SK-N-SH (cell line): ENCODE measurements at regions not wholly inside any gene's neighbourhood (a gene's known extent, or its start where the extent isn't known, plus 50 kb on each side); places are given as distances from the start of the nearest gene placed in this dataset.

Experiments
- CTCF ChIA-PET: fragments of 300-600, 350-600 bp; formaldehyde crosslinking; extraction: SDS; loops from one replicate; lab custom pipeline; 2021; lab: Yijun Ruan, JAX
- POLR2A ChIA-PET: fragments of 350-600 bp; sonication (Branson Sonifier 250); formaldehyde crosslinking; extraction: SDS; loops from one replicate; lab custom pipeline; 2020; ENCODE audit warnings: antibody characterized with exemption, inconsistent platforms; lab: Yijun Ruan, JAX
- DNase-seq: peaks from one replicate; pipeline ENCODE4 v3.0.0; 2012
- H2AFZ ChIP-seq: fragments of 200-600 bp; sonication (generic); 2 replicates; pipeline ENCODE4 v1.8.1; 2016; ENCODE audit warnings: antibody characterized with exemption, mild to moderate bottlenecking, low read depth
- H3F3A ChIP-seq: fragments of 200-600 bp; sonication (generic); replicated peaks from 2 replicates; pipeline ENCODE3; 2016; ENCODE audit warnings: antibody characterized with exemption, mild to moderate bottlenecking; ENCODE audit not compliant: insufficient read depth
- H3K27ac ChIP-seq, 2 experiments: fragments of 200-500 bp in 1 of 2; fragments of 200-600 bp in 1 of 2; sonication (Bioruptor generic) in 1 of 2; sonication (generic), shearing (Covaris generic) in 1 of 2; 2 replicates each; pipeline versions ENCODE4 v1.5.1 to v1.6.1; 2014 to 2016; ENCODE audit warnings: low read depth in 2 of 2, inconsistent platforms in 1 of 2, low read length in 1 of 2, mild to moderate bottlenecking in 1 of 2, mixed read lengths in 1 of 2
- H3K27me3 ChIP-seq: fragments of 200-600 bp; sonication (generic), shearing (Covaris generic); 2 replicates; pipeline ENCODE4 v1.6.1; 2016; ENCODE audit warnings: mixed run types; ENCODE audit not compliant: insufficient read depth
- H3K36me3 ChIP-seq, 2 experiments: fragments of 200-500 bp in 1 of 2; fragments of 200-600 bp in 1 of 2; sonication (Bioruptor generic) in 1 of 2; sonication (generic) in 1 of 2; replicated peaks in 1 of 2; 2 replicates each; pipeline versions ENCODE3 to v1.5.1; 2014 to 2016; ENCODE audit warnings: low read length in 1 of 2, mild to moderate bottlenecking in 1 of 2; ENCODE audit not compliant: insufficient read depth in 2 of 2, control insufficient read depth in 1 of 2
- H3K4me1 ChIP-seq, 2 experiments: fragments of 200-500 bp in 1 of 2; fragments of 200-600 bp in 1 of 2; sonication (Bioruptor generic) in 1 of 2; sonication (generic), shearing (Covaris generic) in 1 of 2; 2 replicates each; pipeline versions ENCODE4 v1.5.1 to v1.6.1; 2014 to 2016; ENCODE audit warnings: low read depth in 1 of 2, low read length in 1 of 2, mixed run types in 1 of 2; ENCODE audit not compliant: insufficient read depth in 2 of 2, control insufficient read depth in 1 of 2
- H3K4me2 ChIP-seq: fragments of 200-600 bp; sonication (generic), shearing (Covaris generic); 2 replicates; pipeline ENCODE4 v1.6.1; 2017; ENCODE audit warnings: mixed run types
- H3K4me3 ChIP-seq, 2 experiments: fragments of 200-500 bp in 1 of 2; fragments of 200-600 bp in 1 of 2; sonication (Bioruptor generic) in 1 of 2; sonication (generic), shearing (Covaris generic) in 1 of 2; 2 replicates each; pipeline versions ENCODE4 v1.5.1 to v1.8.1; 2014 to 2016; ENCODE audit warnings: low read depth in 2 of 2, inconsistent platforms in 1 of 2, low read length in 1 of 2, mild to moderate bottlenecking in 1 of 2, mixed read lengths in 1 of 2, moderate library complexity in 1 of 2
- H3K79me2 ChIP-seq: fragments of 200-600 bp; sonication (generic); 2 replicates; pipeline ENCODE4 v1.8.1; 2017; ENCODE audit warnings: mild to moderate bottlenecking; ENCODE audit not compliant: insufficient read depth
- H3K9ac ChIP-seq: fragments of 200-600 bp; sonication (generic); 2 replicates; pipeline ENCODE4 v1.6.1; 2017; ENCODE audit warnings: mixed run types
- H3K9me2 ChIP-seq: fragments of 200-600 bp; sonication (generic); 2 replicates; pipeline ENCODE4 v1.6.1; 2017; ENCODE audit warnings: mixed run types
- H3K9me3 ChIP-seq: fragments of 200-600 bp; sonication (generic); 2 replicates; pipeline ENCODE4 v1.6.1; 2017; ENCODE audit warnings: mixed run types, mild to moderate bottlenecking, moderate library complexity
- H4K20me1 ChIP-seq: fragments of 200-600 bp; sonication (generic); 2 replicates; pipeline ENCODE4 v1.6.1; 2017; ENCODE audit warnings: mild to moderate bottlenecking, mixed run types; ENCODE audit not compliant: insufficient read depth
- CHD2 ChIP-seq: fragments of 150-350 bp; IDR thresholded peaks from 2 replicates; pipeline ENCODE4 v1.6.1; 2018; ENCODE audit warnings: low read length; ENCODE audit not compliant: partially characterized antibody
- EP300 ChIP-seq, 2 experiments: IDR thresholded peaks; 2 replicates each; pipeline versions ENCODE4 v1.4.0 to v1.6.1; 2012; ENCODE audit warnings: borderline replicate concordance in 1 of 2, low read depth in 1 of 2, low read length in 1 of 2
- FOSL2 ChIP-seq: IDR thresholded peaks from 2 replicates; pipeline ENCODE4 v1.4.0; 2012; ENCODE audit warnings: low read depth, mild to moderate bottlenecking, moderate library complexity, borderline replicate concordance
- FOXM1 ChIP-seq: IDR thresholded peaks from 2 replicates; pipeline ENCODE4 v1.4.0; 2012; ENCODE audit warnings: low read depth, mild to moderate bottlenecking
- GATA2 ChIP-seq: sonication (generic); formaldehyde crosslinking; IDR thresholded peaks from 2 replicates; pipeline ENCODE4 v1.5.0; 2020; ENCODE audit warnings: mild to moderate bottlenecking, missing genetic modification reagents
- JUND ChIP-seq: IDR thresholded peaks from 2 replicates; pipeline ENCODE4 v1.4.0; 2012
- NRF1 ChIP-seq: IDR thresholded peaks from 2 replicates; pipeline ENCODE4 v1.6.1; 2012; ENCODE audit warnings: low read depth, mild to moderate bottlenecking, low read length
- POLR2AphosphoS5 ChIP-seq: IDR thresholded peaks from 2 replicates; pipeline ENCODE4 v1.6.1; 2012; ENCODE audit warnings: low read depth, low read length
- RAD21 ChIP-seq: IDR thresholded peaks from 2 replicates; pipeline ENCODE4 v1.6.1; 2012; ENCODE audit warnings: mild to moderate bottlenecking, low read length
- RFX5 ChIP-seq: IDR thresholded peaks from 2 replicates; pipeline ENCODE4 v1.6.1; 2012; ENCODE audit warnings: mild to moderate bottlenecking, improper control_type of control experiment, low read length
- RXRA ChIP-seq: IDR thresholded peaks from 2 replicates; pipeline ENCODE4 v1.4.0; 2012; ENCODE audit warnings: low read depth, mild to moderate bottlenecking, borderline replicate concordance
- SMC3 ChIP-seq: IDR thresholded peaks from 2 replicates; pipeline ENCODE4 v1.6.1; 2012; ENCODE audit warnings: low read depth, low read length, improper control_type of control experiment
- ZBTB33 ChIP-seq: IDR thresholded peaks from 2 replicates; pipeline ENCODE4 v1.4.0; 2012; ENCODE audit warnings: low read depth, borderline replicate concordance
- WGBS: methylation state at CpG from one replicate; pipeline ENCODE4 v1.1.6; 2017; ENCODE audit warnings: low lambda C conversion rate; 5-methylcytosine and 5-hydroxymethylcytosine counted together
- TF ChIP-seq, protein P1 (sequence below): IDR thresholded peaks from 2 replicates; pipeline ENCODE4 v1.4.0; 2012; ENCODE audit warnings: low read depth
- TF ChIP-seq, protein P2 (sequence below): fragments of 150-350 bp; IDR thresholded peaks from 2 replicates; pipeline ENCODE4 v1.6.1; 2017; ENCODE audit warnings: antibody characterized with exemption, low read length, low read depth, borderline replicate concordance
- TF ChIP-seq, protein P3 (sequence below): fragments of 200-600 bp; sonication (generic); IDR thresholded peaks from 2 replicates; pipeline ENCODE4 v1.6.1; 2017; ENCODE audit warnings: antibody characterized with exemption, mild to moderate bottlenecking, moderate library complexity
- TF ChIP-seq, protein P4 (sequence below): IDR thresholded peaks from 2 replicates; pipeline ENCODE4 v1.4.0; 2012; ENCODE audit warnings: low read depth, borderline replicate concordance

- H3K4me1 ChIP-seq = no peaks in the 10 kb centered on the region
- TF ChIP-seq, protein P1, sequence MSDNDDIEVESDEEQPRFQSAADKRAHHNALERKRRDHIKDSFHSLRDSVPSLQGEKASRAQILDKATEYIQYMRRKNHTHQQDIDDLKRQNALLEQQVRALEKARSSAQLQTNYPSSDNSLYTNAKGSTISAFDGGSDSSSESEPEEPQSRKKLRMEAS = no peak
- TF ChIP-seq RXRA = no peak
- TF ChIP-seq EP300 (IDR thresholded peaks at IDR 0.05; ENCODE audit: borderline replicate concordance in 1 of 2, low read depth in 1 of 2, low read length in 1 of 2) = no peak
- TF ChIP-seq FOXM1 = no peak
- TF ChIP-seq, protein P2, sequence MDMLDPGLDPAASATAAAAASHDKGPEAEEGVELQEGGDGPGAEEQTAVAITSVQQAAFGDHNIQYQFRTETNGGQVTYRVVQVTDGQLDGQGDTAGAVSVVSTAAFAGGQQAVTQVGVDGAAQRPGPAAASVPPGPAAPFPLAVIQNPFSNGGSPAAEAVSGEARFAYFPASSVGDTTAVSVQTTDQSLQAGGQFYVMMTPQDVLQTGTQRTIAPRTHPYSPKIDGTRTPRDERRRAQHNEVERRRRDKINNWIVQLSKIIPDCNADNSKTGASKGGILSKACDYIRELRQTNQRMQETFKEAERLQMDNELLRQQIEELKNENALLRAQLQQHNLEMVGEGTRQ = no peak
- TF ChIP-seq JUND = no peak
- TF ChIP-seq FOSL2 = no peak
- TF ChIP-seq RFX5 = no peak
- no peak for TF ChIP-seq POLR2AphosphoS5
- no peak for TF ChIP-seq SMC3
- TF ChIP-seq CHD2 = no peak
- TF ChIP-seq RAD21 = no peak
- no peak for TF ChIP-seq ZBTB33
- TF ChIP-seq, protein P3, sequence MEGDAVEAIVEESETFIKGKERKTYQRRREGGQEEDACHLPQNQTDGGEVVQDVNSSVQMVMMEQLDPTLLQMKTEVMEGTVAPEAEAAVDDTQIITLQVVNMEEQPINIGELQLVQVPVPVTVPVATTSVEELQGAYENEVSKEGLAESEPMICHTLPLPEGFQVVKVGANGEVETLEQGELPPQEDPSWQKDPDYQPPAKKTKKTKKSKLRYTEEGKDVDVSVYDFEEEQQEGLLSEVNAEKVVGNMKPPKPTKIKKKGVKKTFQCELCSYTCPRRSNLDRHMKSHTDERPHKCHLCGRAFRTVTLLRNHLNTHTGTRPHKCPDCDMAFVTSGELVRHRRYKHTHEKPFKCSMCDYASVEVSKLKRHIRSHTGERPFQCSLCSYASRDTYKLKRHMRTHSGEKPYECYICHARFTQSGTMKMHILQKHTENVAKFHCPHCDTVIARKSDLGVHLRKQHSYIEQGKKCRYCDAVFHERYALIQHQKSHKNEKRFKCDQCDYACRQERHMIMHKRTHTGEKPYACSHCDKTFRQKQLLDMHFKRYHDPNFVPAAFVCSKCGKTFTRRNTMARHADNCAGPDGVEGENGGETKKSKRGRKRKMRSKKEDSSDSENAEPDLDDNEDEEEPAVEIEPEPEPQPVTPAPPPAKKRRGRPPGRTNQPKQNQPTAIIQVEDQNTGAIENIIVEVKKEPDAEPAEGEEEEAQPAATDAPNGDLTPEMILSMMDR = no peak
- no peak for TF ChIP-seq NRF1
- TF ChIP-seq, protein P4, sequence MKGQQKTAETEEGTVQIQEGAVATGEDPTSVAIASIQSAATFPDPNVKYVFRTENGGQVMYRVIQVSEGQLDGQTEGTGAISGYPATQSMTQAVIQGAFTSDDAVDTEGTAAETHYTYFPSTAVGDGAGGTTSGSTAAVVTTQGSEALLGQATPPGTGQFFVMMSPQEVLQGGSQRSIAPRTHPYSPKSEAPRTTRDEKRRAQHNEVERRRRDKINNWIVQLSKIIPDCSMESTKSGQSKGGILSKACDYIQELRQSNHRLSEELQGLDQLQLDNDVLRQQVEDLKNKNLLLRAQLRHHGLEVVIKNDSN = no peak
- TF ChIP-seq GATA2 (CRISPR knock-in tag) = no peak
- TF ChIP-seq, all 33 proteins: peak for 0
- Histone ChIP-seq H3K4me2 (no peak overlapping the region), H2AFZ (no peak overlapping the region), H3K27ac (no peak overlapping the region), H4K20me1 (no peaks in the 10 kb centered on the region), H3K36me3 (no peaks in the 10 kb centered on the region), H3K9ac (no peak overlapping the region), H3K27me3 (no peaks in the 10 kb centered on the region), H3K9me2 (no peaks in the 10 kb centered on the region), H3F3A (no peaks in the 10 kb centered on the region), H3K9me3 (no peaks in the 10 kb centered on the region), H3K4me3 (no peak overlapping the region), H3K79me2 (no peaks in the 10 kb centered on the region)
- POLR2A ChIA-PET = no interaction called here
- CTCF ChIA-PET = no interaction called here
- 43% methylated on average over 3 of the region's 3 CpGs for WGBS
- no peak for DNase-seq
These were observed 409.6 kb downstream of the GUCY1A2 start for GRCh38 chr11:106608677-106609076.
